Endometrium (tissue), 2 donors: ENCODE measurements at regions not wholly inside any gene's neighbourhood (a gene's known extent, or its start where the extent isn't known, plus 50 kb on each side); places are given as distances from the start of the nearest gene placed in this dataset.

Experiments
- FAIRE-seq: peaks from 2 replicates; lab custom pipeline; 2012; peaks lifted over from hg19 to GRCh38; lab: Jason Lieb, UNC
- donor health status: control.
- donor health status: control.

DNA sequence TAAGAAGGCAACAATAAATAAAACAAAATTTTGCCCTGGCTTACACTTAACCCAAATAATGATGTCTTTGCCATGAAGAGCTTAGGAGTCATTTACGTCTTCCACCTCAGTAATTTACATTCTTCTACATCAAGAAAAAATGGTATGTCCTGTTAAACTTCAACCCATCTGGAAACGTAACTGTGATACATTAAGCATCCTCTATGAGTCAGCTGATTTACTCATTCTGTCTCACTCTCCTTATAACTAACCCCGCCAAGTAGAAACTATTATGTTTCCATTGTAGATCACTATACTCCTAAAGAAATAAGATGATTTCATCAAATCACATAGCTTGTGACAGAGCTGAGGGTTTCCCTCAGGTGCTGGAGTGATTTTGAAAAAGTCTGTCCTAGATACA, 330.7 kb downstream of the CDC14C start:
- no peak for FAIRE-seq

DNA sequence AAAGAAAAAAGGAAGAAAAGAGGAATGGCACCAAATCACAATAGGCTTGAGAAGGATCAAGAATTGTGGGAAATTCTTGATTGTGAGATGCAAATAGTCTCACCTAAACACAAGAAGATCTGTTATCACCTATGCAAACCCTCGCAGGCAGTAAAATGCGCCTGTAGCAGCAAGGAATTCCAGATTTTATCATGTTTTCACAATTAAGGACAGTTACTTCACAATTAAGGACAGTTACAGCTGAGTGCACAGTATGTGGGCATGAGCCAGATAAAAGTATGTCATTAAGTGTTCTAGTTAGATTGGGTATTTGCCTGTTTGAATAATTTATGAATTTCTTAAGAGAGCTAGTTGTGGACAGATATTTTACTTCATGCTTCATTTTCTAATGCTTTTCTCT, 336.2 kb downstream of the CDC14C start:
- FAIRE-seq = no peak

DNA sequence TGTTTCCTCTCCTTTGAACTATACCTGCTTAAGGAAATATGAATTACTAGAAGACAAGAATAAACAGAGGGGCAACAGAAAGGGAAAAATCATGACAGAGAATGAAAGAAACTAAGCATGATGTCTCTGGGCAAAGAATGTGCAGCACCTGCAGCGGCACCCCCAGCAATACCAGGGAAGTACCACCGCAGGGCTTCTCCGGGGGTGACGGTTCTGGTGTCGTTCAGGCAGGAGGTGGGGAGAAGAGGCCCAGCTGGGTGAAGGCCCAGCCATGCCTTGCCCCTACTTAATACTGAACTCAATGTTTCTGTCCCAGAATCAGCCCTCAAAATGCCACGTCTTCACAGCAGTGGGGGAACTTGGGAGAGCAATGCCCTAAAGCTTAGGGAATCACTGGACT, 337.6 kb downstream of the CDC14C start:
- FAIRE-seq = no peak

DNA sequence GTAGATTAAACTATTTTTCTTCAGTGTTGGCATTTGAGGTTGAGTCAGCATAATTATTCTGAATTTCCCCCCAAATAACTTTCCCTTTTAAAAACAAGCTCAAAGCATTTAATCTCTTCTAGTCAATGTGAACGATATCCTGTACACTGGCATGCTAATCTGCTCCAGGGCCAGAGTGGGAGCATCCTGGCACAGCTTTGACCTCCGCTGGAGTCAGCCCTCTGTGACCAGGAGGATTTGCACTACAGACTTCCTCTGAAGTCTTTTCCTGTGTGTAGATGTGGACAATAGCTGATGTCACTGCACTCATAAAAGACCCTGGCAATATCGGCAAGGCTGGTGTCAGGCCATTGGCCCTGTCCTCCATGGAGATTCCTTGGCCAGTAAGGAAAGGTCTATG, 340.2 kb downstream of the CDC14C start:
- FAIRE-seq = no peak

DNA sequence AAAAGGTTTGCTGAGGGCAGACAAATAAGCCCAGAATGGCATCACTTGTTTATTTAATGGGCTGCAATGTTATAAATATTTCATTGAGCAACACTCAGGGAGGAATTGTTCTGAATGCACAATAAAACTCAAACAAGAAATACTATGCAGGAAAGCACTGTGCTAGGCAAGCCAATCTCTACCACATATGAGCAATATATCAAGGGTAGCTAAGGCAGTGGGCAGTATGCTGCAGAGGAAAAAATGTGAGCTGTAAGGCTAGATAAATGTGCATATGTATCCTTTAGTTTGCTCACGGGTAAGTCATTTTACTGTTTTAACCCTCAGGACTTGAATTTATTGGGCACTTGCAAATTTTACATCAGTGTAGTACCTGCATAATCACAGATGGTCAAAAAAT, 349.6 kb downstream of the CDC14C start:
- no peak for FAIRE-seq

DNA sequence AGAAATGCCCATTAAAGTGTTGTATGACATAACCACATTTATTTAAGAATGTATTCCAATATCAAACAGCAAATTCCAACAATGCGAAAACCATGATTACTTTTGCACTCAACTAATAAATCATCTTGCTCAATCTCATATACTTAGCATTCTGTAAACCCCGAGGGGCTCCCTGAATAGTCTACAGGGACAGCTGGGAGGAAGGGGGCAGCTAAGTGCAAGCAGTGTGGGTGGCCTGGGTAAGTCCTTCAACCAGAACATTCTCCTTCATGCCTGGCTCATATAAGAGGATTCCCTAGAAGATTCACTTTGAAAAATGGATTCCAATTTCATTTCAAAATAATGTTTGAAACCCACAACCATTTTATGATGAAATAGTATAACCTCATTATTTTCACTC, 355.5 kb downstream of the CDC14C start:
- FAIRE-seq = no peak

DNA sequence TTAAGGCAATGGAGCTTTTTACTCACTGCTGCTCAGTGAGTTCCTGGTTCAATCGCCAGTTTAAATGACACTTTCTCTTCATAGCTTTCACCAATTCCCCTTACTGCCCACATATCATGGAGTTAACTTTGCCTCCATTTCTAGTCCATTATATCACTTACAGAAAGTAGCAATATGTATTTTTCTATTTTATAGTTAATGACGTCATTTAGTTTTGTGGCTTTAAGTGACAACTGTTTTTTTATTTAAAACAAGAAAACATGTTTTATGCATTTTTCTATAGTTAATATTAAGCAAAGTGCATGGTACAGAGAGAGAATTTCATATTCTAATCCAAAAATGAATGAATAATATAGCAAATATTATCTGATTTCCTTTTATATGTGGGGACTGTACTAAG, 363.3 kb downstream of the CDC14C start:
- FAIRE-seq = no peak

DNA sequence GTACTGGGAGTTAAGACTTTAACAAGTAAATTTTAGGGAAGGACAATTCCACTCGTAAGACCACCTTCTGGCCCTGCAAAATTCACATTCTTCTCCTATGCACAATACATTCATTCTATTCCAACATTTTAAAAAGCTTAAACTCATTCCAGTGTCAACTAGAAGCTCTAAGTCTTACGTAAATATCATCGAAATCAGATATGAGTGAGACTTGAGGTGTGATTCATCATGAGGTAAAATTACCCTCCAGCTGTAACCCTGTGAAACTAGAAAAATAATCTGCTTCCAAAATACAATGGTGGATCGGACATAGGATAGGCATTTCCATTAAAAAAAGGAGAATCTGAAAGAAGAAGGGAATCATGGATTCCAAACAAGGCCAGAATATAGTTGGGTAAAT, 370.3 kb downstream of the CDC14C start:
- FAIRE-seq = no peak

DNA sequence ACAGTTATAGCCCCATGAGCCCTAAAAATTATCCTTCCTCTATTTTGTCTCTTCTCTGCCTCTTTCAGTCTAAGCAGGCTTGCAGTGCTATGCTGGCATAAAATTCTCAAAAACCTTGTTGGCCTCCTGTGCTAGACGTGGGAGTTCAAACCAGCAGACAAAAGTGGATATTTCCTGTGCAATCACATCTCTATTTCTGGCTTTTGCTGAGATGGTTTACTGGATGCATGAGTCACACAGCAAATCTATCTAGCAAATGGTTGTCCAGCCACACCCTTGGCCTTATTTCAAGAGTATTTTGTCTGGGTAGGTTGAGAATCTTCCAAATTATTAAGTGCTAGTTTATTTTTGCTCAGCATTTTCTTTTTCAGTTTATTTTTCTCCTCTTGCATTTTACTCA, 370.8 kb downstream of the CDC14C start:
- no peak for FAIRE-seq

DNA sequence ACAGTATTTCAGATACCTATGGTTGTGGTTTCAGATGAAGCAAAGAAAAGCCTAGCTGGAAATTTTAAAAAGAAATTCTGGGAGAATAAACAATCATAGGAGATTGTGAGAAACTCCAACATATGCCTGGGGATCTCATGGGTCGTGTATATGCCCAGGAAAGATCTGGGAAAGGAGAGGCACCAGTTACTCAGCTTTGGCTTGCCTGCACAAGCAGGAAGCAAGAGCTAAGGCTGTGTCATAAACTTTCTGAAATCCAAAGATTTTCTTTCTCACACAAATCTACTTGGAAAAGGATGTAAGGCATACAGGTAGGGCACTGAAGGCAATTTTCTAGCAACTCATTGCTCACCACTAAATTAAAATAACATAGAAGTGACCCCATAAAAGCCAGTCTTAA, 373.6 kb downstream of the CDC14C start:
- no peak for FAIRE-seq

DNA sequence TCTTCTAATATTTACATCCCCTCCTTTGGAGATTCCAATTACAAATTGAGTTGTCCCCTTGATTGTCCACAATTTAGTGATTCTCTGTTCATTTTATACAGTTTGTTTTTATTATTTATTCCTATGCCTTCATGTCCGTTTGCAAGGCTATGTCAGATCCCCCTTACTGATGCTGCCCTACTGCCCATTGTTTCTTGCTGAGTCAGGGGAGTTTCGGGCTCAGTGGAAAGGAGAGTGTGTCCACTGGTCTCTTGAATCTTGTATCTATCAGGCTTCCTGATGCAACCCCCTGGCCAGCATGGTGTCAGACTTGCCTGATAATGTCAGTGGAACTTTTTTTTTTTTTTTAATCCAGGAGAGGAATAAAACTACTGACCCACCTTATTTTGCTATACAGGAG, 384.4 kb downstream of the CDC14C start:
- no peak for FAIRE-seq

DNA sequence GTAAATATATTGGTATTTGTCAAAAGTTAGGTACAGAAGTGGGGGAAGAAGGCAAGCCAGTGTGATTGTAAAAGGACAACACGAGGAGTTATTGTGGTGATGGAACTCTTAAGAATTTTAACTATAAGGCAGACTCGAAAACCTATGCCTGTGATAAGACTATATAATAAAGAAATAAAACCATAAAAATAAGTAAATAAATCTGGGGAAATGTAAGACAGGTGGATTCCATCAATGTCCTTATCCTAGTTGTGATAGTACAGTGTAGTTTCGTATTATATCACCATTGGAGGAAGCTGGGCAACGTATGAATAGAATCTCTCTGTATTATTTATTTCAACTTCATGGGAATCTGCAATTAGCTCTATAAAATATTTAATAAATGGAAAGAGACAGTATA, 395.7 kb downstream of the CDC14C start:
- no peak for FAIRE-seq

DNA sequence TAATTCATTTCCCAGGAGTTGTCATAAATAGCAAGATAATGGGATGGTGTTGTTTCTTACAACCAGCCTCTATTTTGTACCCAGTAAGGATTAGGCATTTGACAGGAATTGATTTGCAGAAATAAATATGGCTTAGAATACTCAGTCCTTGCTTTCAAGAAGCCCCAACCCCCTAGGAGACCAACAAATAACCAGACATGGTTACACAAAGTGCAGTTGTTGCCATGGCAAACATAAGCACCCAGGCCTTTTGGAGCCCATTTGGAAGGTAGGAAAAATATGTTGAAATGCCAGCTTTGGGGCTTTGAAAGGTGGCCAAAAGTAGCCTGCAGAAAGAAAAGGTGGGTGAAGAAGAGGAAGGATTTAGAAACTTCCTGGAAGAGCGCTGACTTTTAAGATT, 397.5 kb downstream of the CDC14C start:
- FAIRE-seq = no peak

DNA sequence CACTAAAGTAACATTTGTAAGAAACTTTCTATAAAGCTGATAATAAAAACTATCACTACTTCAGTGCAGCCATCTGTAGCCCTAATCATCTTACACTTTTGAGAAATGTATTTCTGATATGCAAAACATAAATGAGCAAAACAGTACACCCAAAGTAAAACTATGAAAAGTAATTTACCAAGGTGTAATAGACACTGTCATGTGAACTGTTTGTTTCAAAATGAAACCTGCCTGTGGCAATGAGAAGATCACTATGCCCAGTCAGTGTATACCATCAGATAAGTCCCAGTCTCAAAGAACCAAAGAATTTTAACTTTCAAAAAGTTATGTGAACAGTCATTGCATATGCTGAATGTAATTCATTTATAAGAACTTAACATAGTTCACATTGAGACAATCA, 398.1 kb downstream of the CDC14C start:
- FAIRE-seq = no peak

DNA sequence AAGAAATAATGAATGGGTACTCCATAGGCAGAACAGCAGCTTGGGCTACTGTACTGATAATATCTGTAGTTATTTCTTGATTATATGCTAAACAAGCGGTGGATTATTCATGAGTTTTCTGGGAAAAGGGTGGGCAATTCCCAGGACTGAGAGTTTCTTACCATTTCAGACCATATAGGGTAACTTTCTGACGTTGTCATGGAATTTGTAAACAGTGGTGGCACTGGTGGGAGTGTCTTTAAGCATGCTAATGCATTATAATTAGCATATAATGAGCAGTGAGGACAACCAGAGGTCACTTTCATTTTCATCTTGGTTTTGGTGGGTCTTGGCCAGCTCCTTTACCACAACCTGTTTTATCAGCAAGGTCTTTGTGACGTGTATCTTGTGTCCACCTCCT, 399.7 kb downstream of the CDC14C start:
- no peak for FAIRE-seq

DNA sequence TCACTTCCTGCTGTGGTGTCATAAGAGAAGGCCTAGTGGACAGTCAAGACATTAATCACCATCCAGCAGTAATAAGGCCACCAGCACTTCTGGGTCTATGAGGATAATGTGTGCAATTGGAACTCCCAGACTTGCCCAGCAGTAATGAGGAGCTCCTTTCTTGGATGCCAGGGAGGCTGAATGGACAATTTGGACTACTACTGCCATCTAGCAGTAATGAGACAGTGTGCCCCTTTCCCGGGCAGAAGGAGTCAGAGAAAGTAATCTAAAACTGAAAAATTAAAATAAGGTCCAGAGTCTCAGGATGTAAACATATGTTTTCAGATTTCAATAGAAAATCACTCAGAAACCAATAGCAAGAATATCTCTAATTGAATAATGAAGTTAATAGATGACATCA, 400.4 kb downstream of the CDC14C start:
- FAIRE-seq = no peak

DNA sequence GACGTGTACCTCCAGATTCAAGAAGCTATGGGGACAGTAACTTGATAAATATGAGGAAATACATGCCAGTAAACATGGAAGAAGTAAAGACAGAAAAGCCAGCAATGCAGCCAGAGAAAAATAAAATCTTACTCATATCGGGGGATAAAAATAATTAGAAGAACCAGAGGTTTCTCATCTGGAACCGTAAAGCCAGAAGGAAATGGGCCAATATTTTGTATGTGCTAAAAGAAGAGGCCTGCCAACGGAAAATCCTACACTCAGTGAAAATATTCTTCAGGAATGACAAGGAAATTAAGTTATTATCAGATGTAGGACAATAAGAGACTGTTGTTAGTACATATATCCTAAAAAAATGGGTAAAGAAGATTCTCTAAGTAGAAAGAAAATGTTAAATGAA, 401.2 kb downstream of the CDC14C start:
- FAIRE-seq = no peak

DNA sequence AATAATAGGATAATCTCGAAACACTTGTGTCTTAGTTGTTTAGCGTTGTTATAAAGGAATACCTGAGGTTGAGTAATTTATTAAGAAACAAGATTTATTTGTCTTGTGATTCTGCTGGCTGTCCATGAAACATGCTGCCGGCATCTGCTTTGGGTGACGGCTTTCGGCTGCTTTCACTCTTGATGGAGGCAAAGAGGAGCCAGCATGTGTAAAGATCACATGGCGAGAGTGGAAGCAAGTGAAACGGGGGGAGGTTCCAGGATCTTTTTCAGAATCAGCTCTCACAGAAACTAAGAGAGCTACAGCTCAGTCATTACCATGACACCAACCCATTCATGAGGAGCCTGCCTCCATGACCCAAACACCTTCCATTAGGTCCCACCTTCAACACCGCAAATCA, 402.8 kb downstream of the CDC14C start:
- FAIRE-seq = no peak

DNA sequence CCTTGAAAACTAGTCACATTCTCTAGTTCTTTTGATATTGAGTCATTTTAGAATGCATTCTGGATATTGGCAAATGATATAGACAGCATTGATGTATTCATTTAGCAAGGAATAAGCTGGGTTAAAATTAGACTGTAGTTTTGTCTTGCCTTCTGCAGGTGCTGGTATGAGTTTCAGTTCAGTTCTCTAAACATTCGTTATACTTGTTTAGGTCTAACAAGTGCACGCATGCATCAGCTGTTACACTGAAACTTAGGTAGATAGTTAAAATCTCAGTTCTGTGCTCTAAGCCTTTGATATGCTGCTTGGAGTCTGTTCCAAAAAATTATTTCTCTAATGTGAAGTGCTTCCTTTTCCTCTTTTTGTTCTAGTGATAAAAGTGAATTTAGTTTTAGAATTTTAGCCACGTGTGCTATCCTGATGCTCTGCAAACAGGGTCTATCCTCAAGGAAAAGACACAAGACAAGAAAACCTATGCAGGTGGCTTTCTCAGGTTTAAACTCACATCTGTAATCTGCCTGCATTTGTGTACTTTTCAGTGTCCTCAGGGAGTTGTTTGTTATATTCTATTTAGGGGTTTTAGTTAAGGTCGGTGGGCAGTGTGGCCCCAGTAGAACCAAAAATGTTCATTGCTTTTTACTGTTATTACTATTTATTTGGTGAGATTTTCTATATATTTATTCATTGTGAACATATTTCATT, 409.0 kb downstream of the CDC14C start:
- no peak for FAIRE-seq

DNA sequence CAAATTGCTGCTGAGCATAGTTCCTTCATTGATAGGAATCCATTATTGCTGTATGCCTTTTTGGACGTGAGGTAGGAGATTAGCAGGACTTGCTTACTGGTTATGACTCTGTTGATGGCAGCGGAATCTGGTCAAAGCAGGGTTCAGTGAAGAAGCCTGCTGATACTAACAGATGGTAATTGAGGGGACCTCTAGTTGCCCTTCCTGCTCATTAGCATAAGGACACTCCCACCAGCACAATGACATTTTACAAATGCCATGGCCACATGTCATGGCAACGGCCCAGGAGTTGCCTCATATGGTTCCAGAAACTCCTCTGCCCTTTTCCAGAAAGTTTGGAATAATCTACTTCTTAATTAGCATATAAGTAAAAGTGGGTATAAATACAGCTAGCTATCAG, 417.5 kb downstream of the CDC14C start:
- no peak for FAIRE-seq

DNA sequence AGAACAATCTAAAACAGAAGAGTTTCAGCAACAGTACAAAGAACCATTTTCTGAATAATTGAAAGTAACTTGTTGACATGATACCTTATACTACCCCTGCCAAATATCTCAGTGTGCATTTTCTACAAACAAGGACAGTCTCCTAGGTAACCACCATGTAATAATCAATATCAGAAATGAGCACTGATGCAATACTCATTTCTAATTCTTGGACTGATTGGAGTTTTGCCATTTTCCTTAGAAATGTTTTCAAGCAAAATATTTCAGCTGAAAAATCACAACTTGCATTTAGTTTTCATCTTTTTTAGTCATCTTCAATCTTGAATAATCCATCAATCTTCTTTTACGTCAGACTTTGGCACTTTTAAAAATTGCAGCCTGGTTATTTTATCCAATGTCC, 420.2 kb downstream of the CDC14C start:
- no peak for FAIRE-seq

DNA sequence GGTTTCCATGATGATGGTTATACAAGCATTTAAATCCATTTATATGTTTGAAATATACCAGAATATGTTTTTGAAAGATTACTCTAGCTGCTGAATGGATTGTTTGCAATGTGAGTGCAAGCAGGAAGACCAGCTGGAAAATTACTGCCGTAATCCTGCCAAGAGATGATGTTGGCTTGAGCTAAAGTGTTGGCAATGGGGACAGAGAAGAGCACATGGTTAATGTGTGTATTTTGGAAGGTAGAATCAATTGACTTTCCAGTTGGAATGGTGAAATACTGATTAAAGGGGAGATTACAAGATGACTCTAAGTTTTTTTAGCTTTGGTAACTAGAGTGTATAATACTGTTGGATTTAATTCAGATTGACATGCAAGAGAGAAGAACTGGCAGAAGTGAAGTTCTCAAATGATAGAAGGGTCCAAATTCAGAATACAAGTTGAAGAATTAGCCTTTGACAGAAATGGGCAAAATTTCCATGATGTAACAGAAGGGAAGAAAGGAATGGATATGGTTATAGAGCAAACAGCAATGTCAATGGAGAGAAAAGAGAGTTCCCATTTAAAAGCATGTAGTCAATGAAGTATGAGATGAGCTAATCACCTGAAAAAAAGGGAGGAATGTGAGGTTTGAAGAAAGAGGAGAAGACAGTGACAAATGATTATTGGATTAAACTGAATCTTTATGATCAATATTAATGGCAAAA, 422.0 kb downstream of the CDC14C start:
- no peak for FAIRE-seq

DNA sequence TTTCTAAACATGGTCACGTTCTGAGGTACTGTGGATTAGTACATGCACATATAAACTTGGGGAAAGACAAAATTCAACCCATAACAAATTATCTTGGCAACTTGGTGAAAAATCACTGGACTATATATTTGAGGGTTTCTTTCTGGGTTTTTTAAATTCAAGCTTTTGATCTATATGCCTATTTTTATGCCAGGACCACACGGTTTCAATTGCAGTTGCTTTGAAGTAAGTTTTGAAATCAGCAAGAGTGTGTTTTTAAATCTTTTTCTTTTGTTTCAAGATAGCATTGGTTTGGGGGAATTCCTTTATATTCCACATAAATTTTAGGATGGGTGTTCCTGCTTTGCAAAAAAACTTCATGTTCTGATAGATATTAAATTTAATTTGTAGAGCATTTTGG, 406.4 kb upstream of the VWC2 start:
- no peak for FAIRE-seq

DNA sequence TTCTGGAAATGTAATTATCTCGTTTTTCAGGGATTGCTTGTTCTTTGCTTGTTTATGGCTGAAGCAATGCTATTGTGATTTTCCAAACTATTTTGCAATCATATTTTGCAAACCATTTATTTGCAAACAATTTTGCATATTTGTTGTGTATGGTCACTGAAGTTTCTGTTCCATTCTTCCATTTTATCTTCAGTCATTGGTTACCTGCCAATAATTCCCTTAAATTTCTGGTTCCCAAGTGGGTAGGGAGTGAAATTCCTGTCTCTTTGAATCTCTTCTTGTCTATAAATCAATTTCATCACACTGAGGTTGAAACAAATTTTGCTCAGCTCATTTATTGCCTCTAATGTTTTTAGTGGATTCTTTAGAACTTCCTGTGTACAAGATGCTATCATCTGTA, 401.7 kb upstream of the VWC2 start:
- FAIRE-seq = no peak
